ENCODE measurements at regions not wholly inside any gene's neighbourhood (a gene's known extent, or its start where the extent isn't known, plus 50 kb on each side); places are given as distances from the start of the nearest gene placed in this dataset.

DNA sequence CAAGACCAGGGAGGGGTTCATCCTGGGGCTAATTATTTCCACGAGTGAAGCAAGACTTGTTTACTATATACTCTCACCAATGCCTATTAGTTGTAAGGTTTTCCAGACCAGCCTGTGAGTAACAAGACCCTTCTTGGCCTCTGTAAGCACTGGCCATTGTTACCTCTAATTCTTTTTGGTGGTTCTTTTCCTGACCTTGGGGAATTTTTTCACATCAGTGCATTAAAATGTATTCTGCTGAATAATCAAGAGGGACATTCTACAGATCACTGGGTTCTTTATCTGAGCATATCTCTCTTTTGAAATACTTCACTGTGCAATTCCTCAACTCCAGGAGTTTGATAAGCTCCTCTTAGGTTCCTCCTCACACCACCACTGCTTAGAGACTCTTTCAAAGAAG, 909.9 kb upstream of the ACVR2A start:
- no peak for DNase-seq

DNA sequence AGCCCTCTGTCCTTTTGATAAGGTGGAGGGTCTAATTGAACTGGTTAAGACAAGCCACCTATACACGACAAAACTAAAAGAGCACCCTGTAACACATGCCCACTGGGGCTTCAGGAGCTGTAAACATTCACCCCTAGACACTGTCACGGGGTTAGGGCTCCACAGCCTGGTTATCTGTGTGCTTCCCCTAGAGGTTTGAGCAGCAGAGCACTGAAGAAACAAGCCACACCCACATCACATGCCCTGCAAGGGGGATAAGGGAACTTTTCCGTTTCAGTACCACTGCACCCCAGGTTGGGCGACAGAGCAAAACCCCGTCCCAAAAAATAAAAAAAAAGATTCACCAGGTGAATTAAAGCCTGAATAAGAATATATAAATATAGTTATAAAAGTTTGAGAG, 913.7 kb upstream of the ACVR2A start:
- no peak for DNase-seq

DNA sequence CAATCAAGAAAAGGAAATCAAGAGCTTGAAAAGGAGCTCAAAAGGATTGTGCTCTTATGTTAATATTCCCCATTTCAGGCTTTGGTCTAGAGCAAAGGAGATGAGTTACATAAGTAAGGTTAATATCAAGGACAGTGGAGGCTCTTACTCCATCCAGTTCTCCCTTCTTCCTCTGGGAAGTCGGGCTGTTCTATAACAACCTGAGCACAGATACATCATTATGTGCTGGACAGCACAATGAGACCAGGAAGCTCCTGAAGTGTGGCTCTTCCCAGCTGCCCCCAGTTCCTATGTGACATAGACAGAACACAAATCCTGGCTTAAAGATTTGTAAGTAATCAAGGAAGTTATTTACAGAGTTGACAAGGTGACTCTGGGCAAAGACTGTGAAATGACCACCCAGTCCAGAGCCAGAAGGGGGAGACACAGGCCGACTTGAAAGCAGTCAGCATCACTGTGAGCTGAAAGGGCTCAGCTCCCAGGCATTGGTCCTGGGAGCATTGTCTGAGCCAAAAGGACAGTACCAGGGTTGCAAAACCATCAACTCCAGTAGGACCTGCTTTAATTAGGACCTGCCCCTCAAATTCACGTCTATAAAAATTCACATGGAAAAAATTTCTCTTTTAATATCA, 917.6 kb upstream of the ACVR2A start:
- DNase-seq: peak; percentile 12

DNA sequence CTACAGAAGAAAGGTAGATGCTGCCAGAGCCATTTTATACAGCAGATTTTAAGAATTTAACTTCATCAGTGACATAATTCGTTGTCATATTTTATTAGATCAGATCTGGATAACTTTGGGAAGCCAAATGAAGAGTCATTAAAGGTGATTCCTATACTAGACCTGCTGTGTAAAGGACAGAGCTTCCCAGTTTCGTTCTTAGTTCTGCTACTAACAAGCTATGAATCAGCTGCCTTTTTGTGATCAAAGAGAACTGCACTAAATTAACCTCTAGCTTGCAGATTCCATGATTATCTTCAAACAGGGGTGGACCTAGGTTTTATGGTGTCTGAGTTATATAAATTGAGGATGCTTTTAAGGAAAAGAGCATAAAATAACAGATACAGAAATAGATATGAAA, 926.5 kb upstream of the ACVR2A start:
- no peak for DNase-seq

DNA sequence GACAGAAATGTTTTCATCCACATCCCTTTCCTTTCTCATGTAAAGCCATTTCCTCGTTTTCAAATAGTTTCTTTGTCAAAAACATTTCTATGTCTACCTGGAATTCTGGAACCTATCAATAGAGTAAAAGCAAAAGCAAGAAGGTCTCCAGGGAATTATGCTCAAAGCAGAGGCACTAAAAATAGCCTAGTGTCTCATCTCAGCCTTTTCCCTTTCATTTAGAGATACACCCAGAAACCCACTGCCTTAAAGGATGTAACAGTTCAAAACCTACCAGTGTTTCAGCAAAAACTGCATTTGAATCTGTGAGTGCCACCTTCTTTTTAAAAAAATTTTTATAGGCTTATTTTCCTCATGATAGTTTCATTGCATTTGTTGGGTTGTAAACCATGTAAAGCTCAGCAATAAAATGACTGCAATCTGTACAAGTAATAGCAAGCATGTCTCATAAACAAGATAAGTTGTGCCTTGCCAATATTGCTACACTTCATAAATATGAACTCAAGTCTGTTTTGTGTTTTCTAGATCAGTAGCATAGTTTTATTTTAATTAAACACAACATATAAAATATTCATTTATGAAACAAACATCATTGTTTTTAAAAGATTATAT, 927.3 kb upstream of the ACVR2A start:
- no peak for DNase-seq

DNA sequence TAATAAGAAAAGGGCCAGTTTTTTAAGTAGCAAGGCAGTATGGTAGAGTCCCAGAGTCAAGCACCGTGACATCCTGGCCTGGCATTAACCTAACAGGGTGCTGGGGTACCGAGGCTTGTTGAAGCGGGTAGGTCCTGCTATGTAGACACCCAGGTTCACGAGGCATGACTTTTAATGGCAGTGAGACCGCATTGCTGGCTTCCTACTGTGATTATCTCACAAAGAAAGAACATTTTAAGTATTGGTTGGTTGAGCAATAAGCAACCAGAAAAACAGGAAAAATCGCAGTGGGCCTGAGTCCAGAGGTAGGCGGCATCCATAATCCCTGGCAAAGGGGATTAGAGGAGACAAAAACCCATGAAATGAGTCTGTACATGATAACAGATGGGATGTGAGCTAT, 927.9 kb upstream of the ACVR2A start:
- no peak for DNase-seq

DNA sequence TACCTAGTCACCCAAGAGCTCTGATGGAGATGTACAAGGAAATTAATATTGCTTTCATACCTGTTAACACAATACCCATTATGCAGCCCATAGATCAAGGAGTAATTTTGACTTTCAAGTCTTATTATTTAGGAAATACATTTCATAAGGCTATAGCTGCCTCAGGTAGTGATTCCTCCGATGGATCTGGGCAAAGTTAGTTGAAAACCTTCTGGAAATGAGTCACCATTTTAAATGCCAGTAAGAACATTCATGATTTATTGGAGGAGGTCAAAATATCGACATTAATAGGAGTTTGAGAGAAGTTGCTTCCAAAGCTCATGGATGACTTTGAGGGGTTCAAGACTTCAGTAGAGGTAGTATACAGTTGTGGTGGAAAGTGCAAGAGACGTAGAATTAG, 931.4 kb upstream of the ACVR2A start:
- DNase-seq: no peak

DNA sequence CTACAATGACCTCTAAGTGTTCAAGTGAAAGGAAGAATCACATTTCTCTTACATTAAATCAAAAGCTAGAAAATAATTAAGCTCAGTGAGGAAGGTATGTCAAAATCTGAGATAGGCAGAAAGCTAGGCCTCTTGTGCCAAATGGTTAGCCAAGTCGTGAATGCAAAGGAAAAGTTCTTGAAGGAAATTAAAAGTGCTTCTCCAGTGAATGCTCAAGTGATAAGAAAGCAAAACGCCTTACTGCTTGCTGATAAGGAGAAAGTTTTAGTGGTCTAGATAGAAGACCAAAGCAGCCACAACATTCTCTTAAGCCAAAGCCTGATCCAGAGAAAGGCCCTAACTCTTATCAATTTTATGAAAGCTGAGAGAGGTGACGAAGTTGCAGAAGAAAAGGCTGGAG, 932.3 kb upstream of the ACVR2A start:
- no peak for DNase-seq

DNA sequence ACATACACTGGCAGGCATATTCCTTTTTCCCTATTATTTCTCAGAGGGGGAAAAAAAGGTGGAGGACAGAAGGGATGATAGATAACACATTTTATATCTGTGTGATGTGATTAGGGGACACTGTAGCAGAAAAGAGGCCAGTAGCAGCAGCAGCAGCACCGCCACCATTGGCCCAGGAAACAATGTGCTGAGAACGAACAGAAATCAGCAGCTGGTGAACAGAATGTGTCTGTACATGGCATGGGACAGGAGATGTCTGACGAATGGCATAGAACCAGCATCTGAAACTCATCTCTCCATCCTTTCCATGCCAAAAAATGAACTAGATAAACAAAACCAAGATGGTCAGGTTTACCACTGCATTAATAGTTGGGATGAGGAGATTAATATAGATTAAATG, 936.1 kb upstream of the ACVR2A start:
- DNase-seq: no peak

DNA sequence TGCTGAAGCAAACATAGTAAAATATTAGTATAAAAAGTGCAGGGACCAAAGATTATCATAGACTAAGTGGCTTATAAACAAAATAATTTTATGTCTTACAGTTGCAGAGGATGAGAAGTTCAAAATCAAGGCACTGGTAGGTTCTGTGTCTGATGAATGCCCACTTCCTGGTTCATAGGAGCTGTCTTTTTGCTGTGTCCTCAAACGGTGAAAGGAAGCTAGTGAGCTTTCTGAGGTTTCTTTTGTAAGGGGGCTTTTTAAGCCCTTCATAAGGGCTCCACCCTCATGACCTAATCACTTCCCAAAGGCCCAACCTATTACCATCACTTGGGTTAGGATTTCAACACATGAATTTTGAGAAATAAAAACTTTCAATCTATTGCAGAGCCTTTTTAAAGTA, 946.7 kb upstream of the ACVR2A start:
- no peak for DNase-seq

DNA sequence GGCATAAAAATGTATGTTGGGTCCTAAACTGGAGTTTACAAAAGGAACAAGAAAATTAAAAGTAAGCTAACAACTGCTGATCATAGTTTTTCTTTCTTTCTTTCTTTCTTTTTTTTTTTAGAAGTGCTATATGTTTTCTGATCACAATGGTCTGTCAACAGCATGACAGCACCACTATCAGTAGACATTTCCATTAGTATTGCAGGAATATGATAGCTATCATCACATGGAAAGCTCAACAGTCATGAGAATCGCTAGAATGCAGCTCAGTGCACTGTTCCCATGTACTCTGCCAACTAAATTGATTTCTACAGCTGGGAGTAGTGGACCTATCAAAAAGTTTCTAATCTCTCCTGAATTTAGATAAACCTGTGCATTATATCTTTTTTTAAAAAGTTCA, 950.3 kb upstream of the ACVR2A start:
- DNase-seq: no peak

DNA sequence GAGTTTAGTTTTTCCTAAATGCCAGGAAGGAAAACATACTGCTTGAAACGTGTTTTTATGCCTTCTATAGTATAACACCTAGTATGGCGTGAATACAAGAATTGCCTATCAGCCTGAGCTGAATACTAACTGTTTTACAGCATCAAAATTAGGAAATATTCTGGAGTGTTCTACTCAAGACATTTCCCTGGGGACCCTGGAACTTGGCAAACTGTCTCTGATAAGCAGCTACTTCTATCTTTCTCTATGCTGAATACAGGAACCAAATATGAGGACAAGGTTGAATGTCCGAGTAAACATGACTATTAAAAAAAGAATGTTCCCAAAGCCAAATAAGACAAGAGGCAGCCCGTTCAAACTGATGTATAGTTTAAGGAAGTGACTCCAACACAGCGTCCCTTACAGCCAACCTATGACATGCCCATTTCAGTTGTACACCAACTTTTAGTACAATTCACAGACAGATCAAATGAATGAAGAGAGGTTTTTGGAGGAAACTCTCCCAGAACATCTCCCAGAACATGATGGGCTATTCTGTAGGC, 951.3 kb upstream of the ACVR2A start:
- no peak for DNase-seq

DNA sequence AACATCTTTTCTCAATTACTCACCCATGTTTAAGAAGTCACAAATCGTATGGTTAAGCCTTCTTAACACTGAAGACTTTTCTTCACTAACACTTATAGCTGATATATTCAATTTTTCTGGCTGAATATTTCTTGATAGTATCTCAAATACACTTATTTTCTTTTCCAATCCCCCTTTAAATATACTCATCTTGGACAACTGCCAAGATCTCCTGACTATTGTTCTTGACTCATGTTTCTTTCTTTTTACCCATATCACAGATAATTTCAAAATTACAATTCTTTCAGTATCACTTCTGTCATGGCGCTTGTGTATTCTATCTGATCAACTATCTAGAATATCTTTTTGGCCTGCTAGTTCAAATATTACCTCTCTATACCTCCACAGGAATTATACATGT, 954.3 kb upstream of the ACVR2A start:
- DNase-seq: no peak

DNA sequence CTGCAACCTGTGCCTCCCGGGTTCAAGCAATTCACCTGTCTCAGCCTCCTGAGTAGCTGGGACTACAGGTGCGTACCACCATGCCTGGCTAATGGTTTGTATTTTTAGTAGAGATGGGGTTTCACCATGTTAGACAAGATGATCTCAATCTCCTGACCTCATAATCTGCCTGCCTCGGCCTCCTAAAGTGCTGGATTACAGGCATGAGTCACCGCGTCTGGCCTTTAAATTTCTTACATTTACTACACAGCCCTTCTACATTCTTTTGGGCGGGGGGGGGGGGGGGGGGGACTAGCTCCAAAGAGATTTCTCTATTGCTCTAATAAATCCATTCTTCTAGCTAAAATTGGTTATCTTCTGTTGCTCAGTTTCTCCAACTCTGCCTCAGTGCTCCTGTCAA, 964.9 kb upstream of the ACVR2A start:
- no peak for DNase-seq

DNA sequence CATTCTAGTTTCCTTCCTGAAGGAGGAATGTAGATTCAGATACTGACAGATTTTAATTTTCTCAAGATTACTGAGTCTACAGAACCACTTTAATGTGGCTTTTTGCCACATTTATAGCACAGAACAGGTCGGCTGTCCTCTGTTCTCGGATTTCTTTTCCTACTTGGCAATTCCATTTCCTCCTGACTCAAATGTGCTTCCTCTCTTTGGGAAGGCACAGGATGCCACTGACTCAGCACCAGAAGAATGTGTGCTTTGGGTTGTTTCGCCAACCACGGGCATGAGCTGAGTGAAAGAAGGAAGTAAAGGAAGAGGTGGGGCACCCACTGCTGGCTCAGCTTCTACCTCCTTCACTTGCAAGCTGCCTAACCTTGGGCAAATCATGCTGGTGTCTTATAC, 970.6 kb upstream of the ACVR2A start:
- no peak for DNase-seq

DNA sequence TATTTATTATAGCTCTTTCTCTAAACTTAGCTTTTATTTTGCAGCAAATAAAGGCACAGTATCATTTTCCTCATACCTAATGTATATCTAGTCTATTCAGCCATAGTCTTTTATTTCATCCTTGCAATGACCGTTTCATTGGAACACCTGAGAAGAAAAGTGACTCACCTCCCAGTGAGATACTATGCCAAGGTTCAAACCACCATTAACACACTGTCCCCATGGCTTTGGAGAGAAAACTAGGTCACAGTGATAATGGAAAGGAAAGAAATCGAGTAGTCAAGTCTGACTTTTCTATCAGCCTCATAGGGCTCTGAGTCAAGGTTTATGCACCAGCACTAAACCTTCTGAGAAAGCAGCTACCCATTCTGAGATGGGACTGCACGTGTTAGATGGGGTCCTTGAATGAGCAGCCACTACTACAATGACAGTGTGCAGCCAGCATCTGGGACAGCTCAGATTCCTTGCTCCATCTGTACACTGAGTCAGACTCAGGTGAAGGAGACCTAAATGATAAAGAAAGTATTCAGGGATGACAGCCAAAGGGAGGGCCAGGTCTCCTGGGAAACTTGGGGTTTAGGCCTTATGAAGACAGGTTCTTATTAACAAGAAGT, 971.1 kb upstream of the ACVR2A start:
- DNase-seq: no peak

DNA sequence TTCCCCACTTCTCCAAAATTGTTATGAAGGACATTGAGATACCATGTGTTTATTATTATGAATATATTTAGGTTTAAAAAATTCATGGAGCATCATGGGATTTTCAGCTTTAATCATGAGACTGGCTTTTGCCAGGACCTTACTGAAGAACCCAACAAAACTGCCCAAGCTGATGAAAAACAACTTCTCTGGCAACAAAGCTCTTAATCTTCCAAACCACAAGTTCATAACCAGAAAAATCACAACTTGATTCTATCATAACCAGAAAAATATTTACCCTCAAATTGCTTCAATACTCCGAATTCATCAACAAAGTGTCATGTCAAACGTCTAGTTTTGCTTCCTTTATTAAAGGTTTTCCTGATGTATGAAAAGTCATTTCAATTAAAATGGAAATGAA, 971.8 kb upstream of the ACVR2A start:
- no peak for DNase-seq

DNA sequence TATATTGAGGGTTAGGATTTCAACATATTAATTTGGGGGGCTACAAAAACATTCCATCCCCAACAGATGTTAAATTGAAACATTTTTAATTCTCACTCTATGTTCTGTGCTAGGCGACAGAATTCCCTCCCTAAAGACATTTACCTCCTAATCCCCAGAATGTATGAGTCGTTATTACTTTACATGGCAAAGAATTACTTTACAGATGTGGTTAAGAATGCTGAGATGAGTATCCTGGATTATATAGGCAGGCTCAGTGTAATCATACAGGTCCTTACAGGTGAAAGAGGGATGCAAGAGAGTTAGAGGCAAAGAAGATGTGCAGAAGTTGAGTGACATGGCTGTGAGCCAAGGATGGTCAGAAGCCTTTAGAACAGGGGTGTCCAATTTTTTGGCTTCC, 974.1 kb upstream of the ACVR2A start:
- no peak for DNase-seq

DNA sequence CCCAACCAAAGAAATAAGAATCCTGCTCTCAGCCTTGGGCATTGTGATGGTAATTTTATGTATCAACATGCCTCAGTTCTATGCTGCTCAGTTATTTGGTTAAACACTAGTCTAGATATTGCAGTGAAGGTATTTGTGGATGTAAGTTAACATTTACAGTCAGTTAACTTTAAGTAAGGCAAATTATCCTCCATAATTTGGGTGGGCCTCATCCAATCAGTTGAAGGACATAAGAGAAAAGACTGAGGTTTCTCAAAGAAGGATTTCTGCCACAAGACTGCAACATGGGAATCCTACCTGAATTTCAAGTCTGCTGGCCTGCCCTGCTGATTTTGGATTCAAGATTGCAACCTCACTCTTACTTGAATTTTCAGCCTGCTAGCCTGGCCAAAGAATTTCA, 975.5 kb upstream of the ACVR2A start:
- no peak for DNase-seq

DNA sequence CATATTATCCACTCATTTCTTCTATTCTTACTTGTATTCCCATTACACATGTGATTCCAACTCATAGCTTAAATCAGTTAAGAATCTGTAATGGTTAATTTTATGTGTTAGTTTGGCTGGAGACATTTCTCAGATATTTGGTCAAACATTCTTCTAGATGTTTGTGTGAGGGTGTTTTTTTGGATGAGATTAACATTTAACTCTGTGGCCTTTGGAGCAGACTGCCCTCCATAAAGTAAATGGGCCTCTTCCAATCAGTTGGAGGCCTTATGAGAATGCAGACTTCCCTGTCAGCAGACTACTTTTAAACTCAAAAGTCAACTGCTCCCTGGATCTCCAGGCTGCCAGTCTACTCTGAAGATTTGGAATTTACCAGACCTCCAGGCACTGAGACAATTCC, 976.8 kb upstream of the ACVR2A start:
- DNase-seq: no peak

DNA sequence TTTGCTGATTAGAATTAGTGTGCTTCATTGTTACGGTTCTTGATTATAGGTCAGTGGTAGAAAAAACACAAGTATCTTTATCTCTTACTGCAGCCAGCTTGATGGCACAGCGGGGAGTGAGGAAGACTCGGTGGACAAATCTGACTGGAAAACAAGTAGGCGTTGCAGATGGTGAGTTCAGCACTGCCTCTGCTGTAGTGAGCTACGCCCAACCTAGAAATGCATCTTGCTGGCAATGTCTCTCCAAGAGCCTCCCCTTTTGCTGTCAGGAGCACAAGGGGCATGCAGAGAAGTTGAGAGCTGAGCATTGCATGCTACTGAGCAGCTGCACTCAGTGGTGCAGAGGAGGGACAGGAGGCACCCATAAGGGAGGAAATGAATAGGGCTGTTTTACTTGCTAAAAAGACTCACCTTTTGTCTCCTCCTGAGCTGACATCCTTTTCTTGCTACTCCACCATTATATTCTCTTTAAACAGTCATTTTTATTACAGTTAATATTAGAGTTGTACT, 977.3 kb upstream of the ACVR2A start:
- DNase-seq: no peak

DNA sequence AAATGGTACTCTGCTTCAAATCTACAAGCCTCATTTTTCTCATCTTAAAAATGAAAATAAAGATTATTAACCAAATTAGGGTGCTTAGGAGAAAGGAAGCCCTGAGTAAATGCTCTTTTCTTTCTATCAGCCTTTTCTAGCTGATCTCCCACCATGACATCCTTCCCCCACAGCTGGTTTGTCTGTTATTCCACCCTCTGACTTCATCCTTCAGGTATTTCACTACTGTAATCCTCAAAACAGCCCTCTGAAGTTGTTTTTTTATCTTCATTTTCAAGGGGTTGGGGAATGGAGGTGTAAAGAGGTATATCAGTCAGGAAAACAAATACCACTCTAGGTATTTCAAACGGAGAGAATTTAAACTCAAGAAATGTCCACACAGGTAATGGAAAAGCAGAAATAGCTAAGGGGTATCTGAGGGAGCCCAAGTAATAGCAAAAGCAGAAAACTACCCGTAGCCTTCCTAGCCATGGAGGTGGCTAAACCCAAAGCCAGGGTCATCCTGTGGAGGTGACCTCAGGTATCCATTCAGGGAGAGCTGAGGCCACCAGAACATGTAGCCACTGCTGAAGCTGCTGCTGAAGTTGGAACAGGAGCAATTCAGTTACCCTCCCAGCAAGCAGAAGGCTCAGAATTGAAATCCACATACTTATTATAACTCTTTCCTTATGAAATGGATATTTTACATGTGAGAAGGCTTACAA, 990.9 kb upstream of the ACVR2A start:
- DNase-seq: no peak

DNA sequence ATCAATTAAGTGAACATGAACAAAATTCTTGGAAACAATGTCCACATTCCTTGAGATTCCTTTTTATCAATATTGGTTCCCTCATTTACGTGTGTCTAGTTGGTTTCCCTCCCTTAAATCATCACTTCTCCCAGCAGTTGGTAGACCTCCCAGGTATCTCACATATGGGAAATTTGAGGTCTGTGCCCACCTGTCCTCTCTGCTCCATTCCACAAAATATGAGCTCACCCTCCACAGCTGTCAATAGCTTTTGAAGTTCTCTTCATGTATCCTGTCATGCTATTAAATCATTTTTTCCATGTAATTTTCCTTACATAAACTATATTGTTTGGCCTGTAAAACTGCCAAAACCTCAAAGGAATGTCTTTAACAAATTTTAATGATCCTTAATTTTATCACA, 992.2 kb upstream of the ACVR2A start:
- no peak for DNase-seq

DNA sequence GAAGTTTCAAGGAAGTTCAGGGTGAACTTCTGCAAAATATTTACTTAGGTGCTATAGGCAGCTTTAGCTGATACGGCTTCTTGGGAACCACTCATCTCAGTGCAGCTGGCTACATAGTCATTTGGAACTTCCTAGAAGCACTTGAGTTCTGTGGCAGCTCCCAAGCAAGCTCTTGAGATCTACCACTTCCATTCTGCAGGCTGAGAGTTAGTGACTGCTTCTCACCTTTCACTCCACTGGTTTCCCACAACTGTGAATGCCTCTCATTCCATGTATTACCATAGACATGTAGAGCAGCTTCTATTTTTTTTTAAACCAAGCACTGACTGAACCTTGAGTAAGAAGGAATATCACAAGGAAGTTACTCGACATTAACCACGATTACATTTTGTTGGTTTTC, 994.1 kb upstream of the ACVR2A start:
- no peak for DNase-seq
